GM12864 (cell line): ENCODE measurements at regions not wholly inside any gene's neighbourhood (a gene's known extent, or its start where the extent isn't known, plus 50 kb on each side); places are given as distances from the start of the nearest gene placed in this dataset.

Source experiments
- DNase-seq: peaks from one replicate; pipeline ENCODE4 v3.0.0-alpha.2; 2011; ENCODE audit warnings: low read depth
- H3K4me3 ChIP-seq: 2 replicates; pipeline ENCODE4 v1.5.1; 2011; ENCODE audit warnings: mild to moderate bottlenecking, low read depth, low read length, control low read depth
- TF ChIP-seq, protein P1 (sequence below): IDR thresholded peaks from 2 replicates; pipeline ENCODE4 v1.5.1; 2011; ENCODE audit warnings: low read depth, mild to moderate bottlenecking, moderate library complexity, low read length, control low read depth, inconsistent platforms; ENCODE audit errors: missing control alignments

GRCh38 chr9:89972535-89972934 lies 367.7 kb downstream of the GADD45G start:
- no peak for DNase-seq
- no peak overlapping the region for H3K4me3 ChIP-seq

GRCh38 chr9:89974582-89974981 lies 369.8 kb downstream of the GADD45G start:
- DNase-seq, result no peak
- TF ChIP-seq, protein P1, sequence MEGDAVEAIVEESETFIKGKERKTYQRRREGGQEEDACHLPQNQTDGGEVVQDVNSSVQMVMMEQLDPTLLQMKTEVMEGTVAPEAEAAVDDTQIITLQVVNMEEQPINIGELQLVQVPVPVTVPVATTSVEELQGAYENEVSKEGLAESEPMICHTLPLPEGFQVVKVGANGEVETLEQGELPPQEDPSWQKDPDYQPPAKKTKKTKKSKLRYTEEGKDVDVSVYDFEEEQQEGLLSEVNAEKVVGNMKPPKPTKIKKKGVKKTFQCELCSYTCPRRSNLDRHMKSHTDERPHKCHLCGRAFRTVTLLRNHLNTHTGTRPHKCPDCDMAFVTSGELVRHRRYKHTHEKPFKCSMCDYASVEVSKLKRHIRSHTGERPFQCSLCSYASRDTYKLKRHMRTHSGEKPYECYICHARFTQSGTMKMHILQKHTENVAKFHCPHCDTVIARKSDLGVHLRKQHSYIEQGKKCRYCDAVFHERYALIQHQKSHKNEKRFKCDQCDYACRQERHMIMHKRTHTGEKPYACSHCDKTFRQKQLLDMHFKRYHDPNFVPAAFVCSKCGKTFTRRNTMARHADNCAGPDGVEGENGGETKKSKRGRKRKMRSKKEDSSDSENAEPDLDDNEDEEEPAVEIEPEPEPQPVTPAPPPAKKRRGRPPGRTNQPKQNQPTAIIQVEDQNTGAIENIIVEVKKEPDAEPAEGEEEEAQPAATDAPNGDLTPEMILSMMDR, result no peak
- no peak overlapping the region for H3K4me3 ChIP-seq

More at GRCh38 chr9:89972535-89972934, 367.7 kb downstream of the GADD45G start:
- TF ChIP-seq, protein P1, result no peak

GRCh38 chr9:89975024-89975423 lies 370.2 kb downstream of the GADD45G start:
- H3K4me3 ChIP-seq, result no peak overlapping the region
- DNase-seq, result no peak
- TF ChIP-seq, protein P1, result no peak

GRCh38 chr9:89975630-89976029 lies 370.8 kb downstream of the GADD45G start:
- no peak overlapping the region for H3K4me3 ChIP-seq
- no peak for DNase-seq
- TF ChIP-seq, protein P1, result no peak

- no peak overlapping the region for H3K4me3 ChIP-seq
- TF ChIP-seq, protein P1, result no peak
- DNase-seq, result no peak
These were observed 373.4 kb downstream of the GADD45G start for GRCh38 chr9:89978185-89978584.

DNA sequence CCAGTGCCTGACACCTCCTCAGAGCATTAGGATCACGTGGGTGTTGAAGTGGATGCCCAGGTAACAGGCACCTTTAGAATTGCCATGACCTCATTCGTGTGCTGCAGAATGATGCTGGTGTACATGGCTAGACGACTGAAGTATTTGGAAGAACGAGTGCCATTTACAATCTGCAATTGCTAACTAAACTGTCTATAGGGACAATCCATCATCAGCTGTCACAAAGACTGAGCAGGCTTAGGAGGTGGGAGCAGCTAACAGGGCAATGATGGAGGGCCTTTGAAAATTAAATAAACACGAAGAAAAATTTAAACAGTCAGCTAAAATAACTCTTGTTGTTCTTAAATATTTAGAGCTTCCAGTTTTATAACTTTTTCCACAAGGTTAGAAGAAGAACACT lies 375.8 kb downstream of the GADD45G start:
- no peak overlapping the region for H3K4me3 ChIP-seq
- TF ChIP-seq, protein P1, result no peak
- no peak for DNase-seq

GRCh38 chr9:89982016-89982415 lies 377.2 kb downstream of the GADD45G start:
- DNase-seq, result no peak
- H3K4me3 ChIP-seq, result no peak overlapping the region
- TF ChIP-seq, protein P1, result no peak
